ENCODE measurements at regions not wholly inside any gene's neighbourhood (a gene's known extent, or its start where the extent isn't known, plus 50 kb on each side); places are given as distances from the start of the nearest gene placed in this dataset.

DNA sequence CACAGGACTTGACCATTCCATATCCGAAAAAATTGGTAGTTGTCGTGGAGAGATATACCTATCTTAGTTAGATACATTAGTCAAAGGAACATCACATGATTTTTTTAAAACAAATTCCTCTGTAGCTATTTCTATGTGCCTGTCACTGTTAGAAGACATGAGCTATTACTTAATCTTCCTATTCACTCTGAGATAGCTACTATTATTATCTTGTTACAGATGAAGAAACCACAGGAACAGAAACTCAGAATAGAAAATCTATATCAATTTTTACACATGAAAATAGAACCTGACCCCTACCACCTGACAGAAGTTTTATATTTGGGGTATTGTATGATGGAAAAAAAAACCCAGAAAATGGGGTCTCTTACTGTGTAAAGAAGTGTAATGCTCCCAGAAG is 68.9 kb upstream of the TDRD3 start:
- TF ChIP-seq, protein P1, sequence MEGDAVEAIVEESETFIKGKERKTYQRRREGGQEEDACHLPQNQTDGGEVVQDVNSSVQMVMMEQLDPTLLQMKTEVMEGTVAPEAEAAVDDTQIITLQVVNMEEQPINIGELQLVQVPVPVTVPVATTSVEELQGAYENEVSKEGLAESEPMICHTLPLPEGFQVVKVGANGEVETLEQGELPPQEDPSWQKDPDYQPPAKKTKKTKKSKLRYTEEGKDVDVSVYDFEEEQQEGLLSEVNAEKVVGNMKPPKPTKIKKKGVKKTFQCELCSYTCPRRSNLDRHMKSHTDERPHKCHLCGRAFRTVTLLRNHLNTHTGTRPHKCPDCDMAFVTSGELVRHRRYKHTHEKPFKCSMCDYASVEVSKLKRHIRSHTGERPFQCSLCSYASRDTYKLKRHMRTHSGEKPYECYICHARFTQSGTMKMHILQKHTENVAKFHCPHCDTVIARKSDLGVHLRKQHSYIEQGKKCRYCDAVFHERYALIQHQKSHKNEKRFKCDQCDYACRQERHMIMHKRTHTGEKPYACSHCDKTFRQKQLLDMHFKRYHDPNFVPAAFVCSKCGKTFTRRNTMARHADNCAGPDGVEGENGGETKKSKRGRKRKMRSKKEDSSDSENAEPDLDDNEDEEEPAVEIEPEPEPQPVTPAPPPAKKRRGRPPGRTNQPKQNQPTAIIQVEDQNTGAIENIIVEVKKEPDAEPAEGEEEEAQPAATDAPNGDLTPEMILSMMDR (IDR thresholded peaks at IDR 0.05; ENCODE audit: poor library complexity, severe bottlenecking), result no peak
- TF ChIP-seq MXI1 (conservative IDR thresholded peaks at IDR 0.05; ENCODE audit: poor library complexity, severe bottlenecking), result no peak
- TF ChIP-seq POLR2AphosphoS5 (IDR thresholded peaks at IDR 0.05), result no peak
- TF ChIP-seq EZH2 (IDR thresholded peaks at IDR 0.05; ENCODE audit: borderline replicate concordance, insufficient read depth, low read length, poor library complexity, severe bottlenecking), result no peak
